GM12878 (cell line): ENCODE measurements at regions not wholly inside any gene's neighbourhood (a gene's known extent, or its start where the extent isn't known, plus 50 kb on each side); places are given as distances from the start of the nearest gene placed in this dataset.

Source experiments
- ATAC-seq: fragments of 200-7000 bp; cut with Tn5 transposase; 3 replicates; pipeline ENCODE4 v1.9.1; 2020; ENCODE audit warnings: mild to moderate bottlenecking, moderate library complexity
- BruUV-seq: library from RNA; stranded (reverse); fragments of 400-500 nt; replicated peaks from 2 replicates; lab custom pipeline; 2021; lab: Mats Ljungman, UMichigan
- CTCF ChIA-PET: fragments of 300-600 bp; sonication (Branson Sonifier 250); formaldehyde crosslinking; extraction: SDS; loops from one replicate; lab custom pipeline; 2021; ENCODE audit warnings: inconsistent platforms; lab: Yijun Ruan, JAX
- POLR2A ChIA-PET: fragments of 350-600 bp; formaldehyde crosslinking; extraction: SDS; loops from one replicate; lab custom pipeline; 2021; ENCODE audit warnings: inconsistent platforms; lab: Charles Lee
- RAD21 ChIA-PET: fragments of 300-600 bp; sonication (Branson Sonifier 250); formaldehyde crosslinking; loops from one replicate; lab custom pipeline; 2023; ENCODE audit warnings: antibody characterized with exemption; ENCODE audit not compliant: unreplicated experiment; lab: Charles Lee
- SMC1A ChIA-PET: fragments of 300-600 bp; sonication (Branson Sonifier 250); formaldehyde crosslinking; loops from one replicate; lab custom pipeline; 2023; ENCODE audit not compliant: unreplicated experiment, uncharacterized antibody; lab: Charles Lee
- DNase-seq: peaks from one replicate; pipeline ENCODE4 v3.0.0-alpha.2; 2011; ENCODE audit warnings: low read depth, low spot score
- FAIRE-seq: peaks from 3 replicates; lab custom pipeline; 2011; peaks lifted over from hg19 to GRCh38; lab: Jason Lieb, UNC
- H2AFZ ChIP-seq: 2 replicates; pipeline ENCODE4 v1.6.0; 2011; ENCODE audit warnings: low read depth, low read length, control low read depth; ENCODE audit not compliant: control insufficient read depth
- H3K27ac ChIP-seq: 2 replicates; pipeline ENCODE4 v1.5.1; 2011; ENCODE audit warnings: control low read depth; ENCODE audit not compliant: control insufficient read depth, insufficient read depth
- H3K27me3 ChIP-seq, 2 experiments: replicated peaks in 1 of 2; 2 replicates each; pipeline versions ENCODE4 v1.6.0 to v1.6.1; 2011; ENCODE audit warnings: low read length in 1 of 2; ENCODE audit not compliant: control insufficient read depth in 2 of 2, insufficient read depth in 2 of 2
- H3K36me3 ChIP-seq, 2 experiments: 2 replicates each; pipeline ENCODE4 v1.5.1; 2011; ENCODE audit warnings: low read length in 1 of 2; ENCODE audit not compliant: control insufficient read depth in 2 of 2, insufficient read depth in 2 of 2
- H3K4me1 ChIP-seq: 2 replicates; pipeline ENCODE4 v1.6.1; 2011; ENCODE audit warnings: mild to moderate bottlenecking, low read length, moderate library complexity, mixed read lengths; ENCODE audit not compliant: control insufficient read depth, insufficient read depth
- H3K4me2 ChIP-seq: 2 replicates; pipeline ENCODE4 v1.6.0; 2011; ENCODE audit warnings: control low read depth; ENCODE audit not compliant: control insufficient read depth, insufficient read depth
- H3K4me3 ChIP-seq: fragments of 200-600 bp; sonication (generic); 2 replicates; pipeline ENCODE4 v1.5.1; 2016
- H3K79me2 ChIP-seq: 2 replicates; pipeline ENCODE4 v1.6.0; 2011; ENCODE audit warnings: low read length; ENCODE audit not compliant: control insufficient read depth, insufficient read depth
- H3K9ac ChIP-seq: 2 replicates; pipeline ENCODE4 v1.8.0; 2011; ENCODE audit warnings: low read length, control low read depth, mixed read lengths; ENCODE audit not compliant: control insufficient read depth, insufficient read depth
- H3K9me3 ChIP-seq: replicated peaks from 3 replicates; pipeline ENCODE4 v1.5.1; 2011; ENCODE audit warnings: mild to moderate bottlenecking, low read length; ENCODE audit not compliant: control insufficient read depth, insufficient read depth
- H4K20me1 ChIP-seq: 2 replicates; pipeline ENCODE4 v1.6.0; 2011; ENCODE audit not compliant: control insufficient read depth, insufficient read depth
- BMI1 ChIP-seq: fragments of 450-650 bp; IDR thresholded peaks from 2 replicates; pipeline ENCODE4 v1.6.1; 2016; ENCODE audit warnings: mild to moderate bottlenecking, moderate library complexity, borderline replicate concordance
- EED ChIP-seq: sonication (generic); IDR thresholded peaks from 2 replicates; pipeline ENCODE4 v1.6.1; 2016; ENCODE audit warnings: antibody characterized with exemption, low read depth
- IKZF2 ChIP-seq, 2 experiments: fragments of 450-650 bp; IDR thresholded peaks; 2 replicates each; pipeline ENCODE4 v1.6.1; 2017; ENCODE audit warnings: mild to moderate bottlenecking in 2 of 2, moderate library complexity in 2 of 2
- NFIC ChIP-seq: IDR thresholded peaks from 2 replicates; pipeline ENCODE4 v1.6.1; 2012; ENCODE audit warnings: low read depth, mild to moderate bottlenecking, inconsistent platforms, low read length, moderate library complexity
- RCOR1 ChIP-seq: conservative IDR thresholded peaks from 2 replicates; pipeline ENCODE4 v1.6.1; 2012; ENCODE audit warnings: low read depth, low read length, improper control_type of control experiment
- TCF7 ChIP-seq: IDR thresholded peaks from 2 replicates; pipeline ENCODE4 v1.6.1; 2014; ENCODE audit warnings: antibody characterized with exemption, borderline replicate concordance
- WRNIP1 ChIP-seq: IDR thresholded peaks from 2 replicates; pipeline ENCODE4 v1.6.1; 2011; ENCODE audit warnings: low read depth, low read length, improper control_type of control experiment, borderline replicate concordance
- WGBS: methylation state at CpG from one replicate; pipeline ENCODE4 v1.1.6; 2016; ENCODE audit warnings: low lambda C conversion rate; ENCODE audit not compliant: insufficient replicate concordance, insufficient coverage; ENCODE audit errors: missing lambda C conversion rate; 5-methylcytosine and 5-hydroxymethylcytosine counted together
- in situ Hi-C: fragments of 300-500 bp; cut with MboI; formaldehyde crosslinking; loops from 9 replicates; pipeline ENCODE4 v1.14.3; 2018; ENCODE audit warnings: mixed read lengths
- intact Hi-C: fragments of 100-400 bp; cut with micrococcal nuclease; formaldehyde crosslinking; loops from one replicate; pipeline ENCODE4 v1.14.2; 2022; ENCODE audit not compliant: unreplicated experiment
- TF ChIP-seq, protein P1 (sequence below): fragments of 450-650 bp; IDR thresholded peaks from 2 replicates; pipeline ENCODE4 v1.6.1; 2016; ENCODE audit warnings: mild to moderate bottlenecking

DNA sequence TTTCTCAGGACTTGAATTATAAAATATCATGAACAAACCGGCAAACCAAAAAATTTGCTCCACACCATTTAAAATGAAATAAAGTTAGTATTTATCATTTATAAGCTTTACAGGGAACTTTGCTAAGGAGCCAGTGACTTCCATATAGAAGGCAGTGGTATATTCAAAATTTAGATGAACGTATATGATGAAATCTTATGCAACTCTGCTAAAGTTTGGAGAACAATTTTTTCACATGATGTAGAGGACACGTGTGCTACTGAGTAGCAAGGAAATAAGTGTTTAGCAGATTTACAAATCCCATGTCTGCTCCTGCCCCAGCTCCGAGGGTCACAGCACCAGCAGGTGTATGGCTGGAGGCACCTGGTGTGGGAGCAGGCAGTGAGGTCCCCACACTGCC lies 70.8 kb upstream of the IFNG-AS1 start:
- ChIA-PET POLR2A (no interaction called here), RAD21 (no interaction called here), CTCF (no interaction called here), SMC1A (interaction anchor here (1.2 kb wide), 1 partner anchor 8 kb away, joined by 4 read pairs; no protein-coding TSS in a partner anchor)
- Histone ChIP-seq H3K27ac (no peak overlapping the region), H3K36me3 (no peaks in the 10 kb centered on the region), H3K27me3 (peaks cover 1 to 2% of the 10 kb centered on the region in 2 experiments; a peak in 1 of 4 replicates), H3K4me1 (no peaks in the 10 kb centered on the region), H3K9me3 (no peaks in the 10 kb centered on the region), H3K4me3 (no peak overlapping the region), H3K79me2 (no peaks in the 10 kb centered on the region), H4K20me1 (no peaks in the 10 kb centered on the region), H3K9ac (no peak overlapping the region), H2AFZ (no peak overlapping the region), H3K4me2 (no peak overlapping the region)
- DNase-seq (no peak), FAIRE-seq (no peak), ATAC-seq (no peak)
- WGBS = 51% methylated on average over 4 of the region's 4 CpGs
- no TSS peak for BruUV-seq
- intact Hi-C loops = no loop called here
- no peak for TF ChIP-seq IKZF2 (IDR thresholded peaks at IDR 0.05)
- TF ChIP-seq TCF7 = no peak
- TF ChIP-seq RCOR1 = no peak
- no peak for TF ChIP-seq BMI1
- TF ChIP-seq, protein P1, sequence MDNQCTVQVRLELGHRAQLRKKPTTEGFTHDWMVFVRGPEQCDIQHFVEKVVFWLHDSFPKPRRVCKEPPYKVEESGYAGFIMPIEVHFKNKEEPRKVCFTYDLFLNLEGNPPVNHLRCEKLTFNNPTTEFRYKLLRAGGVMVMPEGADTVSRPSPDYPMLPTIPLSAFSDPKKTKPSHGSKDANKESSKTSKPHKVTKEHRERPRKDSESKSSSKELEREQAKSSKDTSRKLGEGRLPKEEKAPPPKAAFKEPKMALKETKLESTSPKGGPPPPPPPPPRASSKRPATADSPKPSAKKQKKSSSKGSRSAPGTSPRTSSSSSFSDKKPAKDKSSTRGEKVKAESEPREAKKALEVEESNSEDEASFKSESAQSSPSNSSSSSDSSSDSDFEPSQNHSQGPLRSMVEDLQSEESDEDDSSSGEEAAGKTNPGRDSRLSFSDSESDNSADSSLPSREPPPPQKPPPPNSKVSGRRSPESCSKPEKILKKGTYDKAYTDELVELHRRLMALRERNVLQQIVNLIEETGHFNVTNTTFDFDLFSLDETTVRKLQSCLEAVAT = no peak
- no peak for TF ChIP-seq EED
- no peak for TF ChIP-seq WRNIP1
- TF ChIP-seq NFIC = no peak
- TF ChIP-seq, all 136 proteins: peak for 0
- in situ Hi-C loops = no loop called here
